ENCODE measurements at regions not wholly inside any gene's neighbourhood (a gene's known extent, or its start where the extent isn't known, plus 50 kb on each side); places are given as distances from the start of the nearest gene placed in this dataset.

DNA sequence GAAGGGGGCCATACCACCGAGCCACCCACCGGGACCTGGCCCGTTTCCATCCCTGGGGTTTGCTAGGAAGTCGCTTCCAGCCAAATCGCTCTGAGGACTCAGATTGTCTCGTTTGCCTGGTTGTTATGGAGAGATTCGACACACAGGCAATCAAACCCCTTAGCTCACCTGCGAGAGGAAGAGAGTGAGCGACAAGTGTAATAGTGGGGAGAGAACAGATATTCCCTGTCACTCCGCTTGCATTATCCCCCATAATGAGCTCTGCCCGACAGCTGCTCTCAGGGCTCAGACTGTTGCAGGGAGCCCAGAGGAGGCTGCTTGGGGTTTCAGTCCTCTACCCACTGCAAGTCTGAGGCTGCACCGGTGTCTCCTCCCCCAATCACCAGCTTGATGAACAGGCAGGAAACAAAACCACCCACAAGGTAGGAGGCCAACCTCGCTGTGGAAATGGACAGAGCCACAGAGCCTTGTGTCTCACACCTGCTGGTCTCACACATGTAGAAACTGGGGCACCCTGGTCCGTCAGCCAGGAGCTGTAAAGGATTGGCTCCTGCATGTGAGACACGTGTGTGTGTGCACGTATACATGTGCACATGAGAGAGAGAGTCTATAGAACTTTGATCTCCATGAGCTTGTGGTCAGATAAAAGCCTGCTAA, 351.1 kb downstream of the BUD13 start:
- H3K4me3 ChIP-seq (ENCODE audit: low read depth, low read length): no peak overlapping the region
- TF ChIP-seq, protein P1, sequence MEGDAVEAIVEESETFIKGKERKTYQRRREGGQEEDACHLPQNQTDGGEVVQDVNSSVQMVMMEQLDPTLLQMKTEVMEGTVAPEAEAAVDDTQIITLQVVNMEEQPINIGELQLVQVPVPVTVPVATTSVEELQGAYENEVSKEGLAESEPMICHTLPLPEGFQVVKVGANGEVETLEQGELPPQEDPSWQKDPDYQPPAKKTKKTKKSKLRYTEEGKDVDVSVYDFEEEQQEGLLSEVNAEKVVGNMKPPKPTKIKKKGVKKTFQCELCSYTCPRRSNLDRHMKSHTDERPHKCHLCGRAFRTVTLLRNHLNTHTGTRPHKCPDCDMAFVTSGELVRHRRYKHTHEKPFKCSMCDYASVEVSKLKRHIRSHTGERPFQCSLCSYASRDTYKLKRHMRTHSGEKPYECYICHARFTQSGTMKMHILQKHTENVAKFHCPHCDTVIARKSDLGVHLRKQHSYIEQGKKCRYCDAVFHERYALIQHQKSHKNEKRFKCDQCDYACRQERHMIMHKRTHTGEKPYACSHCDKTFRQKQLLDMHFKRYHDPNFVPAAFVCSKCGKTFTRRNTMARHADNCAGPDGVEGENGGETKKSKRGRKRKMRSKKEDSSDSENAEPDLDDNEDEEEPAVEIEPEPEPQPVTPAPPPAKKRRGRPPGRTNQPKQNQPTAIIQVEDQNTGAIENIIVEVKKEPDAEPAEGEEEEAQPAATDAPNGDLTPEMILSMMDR (IDR thresholded peaks at IDR 0.05; ENCODE audit: low read depth, low read length): no peak

DNA sequence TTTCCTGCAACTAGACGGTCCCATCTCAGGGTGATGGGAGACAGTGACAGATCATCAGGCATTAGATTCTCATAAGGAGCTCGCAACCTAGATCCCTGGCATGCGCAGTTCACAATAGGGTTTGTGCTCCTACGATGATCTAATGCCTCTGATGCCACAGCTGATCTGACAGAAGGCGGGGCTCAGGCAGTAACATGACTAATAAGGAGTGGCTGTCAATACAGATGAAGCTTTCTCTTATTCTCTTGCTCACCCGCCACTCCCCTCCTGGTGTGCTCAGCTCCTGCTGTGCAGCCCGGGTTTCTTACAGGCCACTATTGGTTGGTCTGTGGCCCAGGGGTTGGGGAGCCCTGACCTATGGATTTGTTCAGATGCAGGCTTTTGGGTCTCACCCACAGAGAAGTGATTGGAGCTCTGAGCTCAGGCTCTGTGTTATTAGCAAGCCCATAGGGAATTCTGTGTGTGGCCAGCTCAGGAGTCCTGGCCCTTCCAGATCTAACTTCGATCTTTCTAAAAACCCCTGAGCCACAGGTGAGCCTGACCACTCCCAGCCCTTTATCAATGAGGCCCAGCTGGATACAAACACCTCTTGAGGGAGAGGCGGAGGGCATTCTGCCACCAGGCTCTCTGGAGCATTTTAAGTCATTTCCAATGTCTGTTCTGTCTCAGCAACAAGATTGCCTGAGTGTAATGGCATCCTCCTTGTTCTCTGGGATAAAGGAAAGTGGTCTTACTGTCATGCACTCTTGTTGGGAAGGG, 351.8 kb downstream of the BUD13 start:
- H3K4me3 ChIP-seq (ENCODE audit: low read depth, low read length): no peak overlapping the region
- TF ChIP-seq, protein P1 (IDR thresholded peaks at IDR 0.05; ENCODE audit: low read depth, low read length): no peak

DNA sequence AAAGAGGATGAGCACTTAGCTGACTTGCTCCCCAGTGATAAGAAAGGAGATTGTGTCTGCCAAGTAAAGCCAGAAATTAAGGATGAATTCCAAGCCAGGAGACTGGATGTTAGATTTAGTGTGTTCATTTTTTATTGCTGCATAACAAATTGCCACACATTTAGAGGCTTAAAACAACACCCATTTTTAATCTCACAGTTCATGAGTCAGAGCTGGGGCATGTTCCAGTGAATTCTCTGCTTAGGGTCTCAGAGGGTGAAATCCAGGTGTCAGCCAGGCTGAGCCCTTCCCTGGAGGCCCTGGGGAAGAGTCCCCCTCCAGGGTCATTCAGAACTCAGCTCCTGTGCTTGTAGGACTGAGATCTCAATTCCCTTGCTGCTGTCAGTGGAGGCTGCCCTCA, 352.8 kb downstream of the BUD13 start:
- TF ChIP-seq, protein P1 (IDR thresholded peaks at IDR 0.05; ENCODE audit: low read depth, low read length): no peak
- H3K4me3 ChIP-seq (ENCODE audit: low read depth, low read length): no peak overlapping the region

DNA sequence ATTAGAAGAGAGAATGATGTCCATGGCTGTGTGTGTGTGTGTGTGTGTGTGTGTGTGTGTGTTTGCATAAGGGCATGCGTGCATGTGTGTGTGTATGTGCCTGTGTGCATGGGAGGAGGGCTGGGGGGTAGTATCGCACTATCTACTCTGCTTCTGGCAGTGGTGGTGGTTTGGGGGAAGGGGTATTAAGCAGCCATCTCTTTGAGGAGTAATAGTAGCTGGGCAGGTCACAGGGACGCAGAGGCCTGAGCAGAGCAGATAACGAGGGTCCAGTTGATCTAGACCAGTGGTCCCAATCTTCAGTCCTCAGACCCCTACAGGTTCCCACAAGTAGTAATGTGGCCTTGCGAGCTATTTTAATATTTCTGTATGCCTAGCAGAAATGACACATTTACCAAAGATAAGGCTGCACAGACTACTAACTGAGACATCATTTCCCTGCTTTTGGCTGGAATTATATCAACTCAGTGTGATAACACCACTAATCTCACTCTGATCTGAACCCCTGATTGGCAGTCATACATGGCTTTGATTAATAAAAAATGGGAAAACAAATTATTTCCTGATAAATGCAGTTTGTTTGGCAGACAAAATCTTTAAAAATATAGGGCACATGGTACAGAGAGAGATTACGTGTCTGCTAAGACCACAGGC, 354.3 kb downstream of the BUD13 start:
- no peak overlapping the region for H3K4me3 ChIP-seq (ENCODE audit: low read depth, low read length)
- TF ChIP-seq, protein P1 (IDR thresholded peaks at IDR 0.05; ENCODE audit: low read depth, low read length): no peak

DNA sequence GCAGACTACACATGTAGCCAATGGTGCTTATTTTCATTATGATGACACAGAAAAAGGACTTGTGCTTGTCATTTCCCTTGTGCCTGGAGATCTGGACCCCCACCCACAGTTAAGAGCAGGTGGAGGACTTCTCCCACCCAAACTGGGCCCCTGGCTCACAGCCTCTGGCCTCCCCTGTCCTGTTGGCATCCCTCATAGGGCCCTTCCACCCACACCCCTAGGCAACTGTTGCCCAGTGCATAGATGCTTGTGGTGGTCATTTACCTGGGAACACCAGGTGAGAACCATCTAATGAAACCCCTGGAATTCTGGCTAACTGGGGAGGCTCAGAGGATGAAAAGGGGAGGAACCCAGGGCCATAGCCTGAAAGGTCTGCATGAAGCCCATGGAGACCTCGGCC, 355.9 kb downstream of the BUD13 start:
- TF ChIP-seq, protein P1 (IDR thresholded peaks at IDR 0.05; ENCODE audit: low read depth, low read length): no peak
- no peak overlapping the region for H3K4me3 ChIP-seq (ENCODE audit: low read depth, low read length)

GRCh38 chr11:116415095-116415494, 357.7 kb downstream of the BUD13 start:
- TF ChIP-seq, protein P1 (IDR thresholded peaks at IDR 0.05; ENCODE audit: low read depth, low read length): no peak
- no peak overlapping the region for H3K4me3 ChIP-seq (ENCODE audit: low read depth, low read length)
